Caco-2 (cell line): ENCODE measurements at regions not wholly inside any gene's neighbourhood (a gene's known extent, or its start where the extent isn't known, plus 50 kb on each side); places are given as distances from the start of the nearest gene placed in this dataset.

Experiments
- BruUV-seq: library from RNA; stranded (reverse); fragments of 400-500 nt; replicated peaks from 2 replicates; lab custom pipeline; 2021; lab: Mats Ljungman, UMichigan
- CTCF ChIA-PET: fragments of 300-600 bp; sonication (Branson Sonifier 250); formaldehyde crosslinking; loops from one replicate; lab custom pipeline; 2022; ENCODE audit warnings: antibody characterized with exemption; lab: Charles Lee
- POLR2A ChIA-PET: fragments of 300-600 bp; sonication (Branson Sonifier 250); formaldehyde crosslinking; loops from one replicate; lab custom pipeline; 2022; ENCODE audit warnings: antibody characterized with exemption; lab: Charles Lee
- DNase-seq, 2 experiments: peaks; one replicate each; pipeline versions ENCODE4 v3.0.0 to v3.0.0-alpha.2; 2020 to 2022
- H3K27me3 ChIP-seq: replicated peaks from 2 replicates; pipeline ENCODE4 v1.6.0; 2011; ENCODE audit warnings: low read length; ENCODE audit not compliant: control insufficient read depth, insufficient read depth
- H3K36me3 ChIP-seq: 2 replicates; pipeline ENCODE4 v1.5.1; 2011; ENCODE audit warnings: low read length; ENCODE audit not compliant: control insufficient read depth, insufficient read depth
- H3K4me1 ChIP-seq: fragments of 250-450 bp; sonication (Bioruptor Pico); 2 replicates; pipeline ENCODE4 v1.5.1; 2020; ENCODE audit warnings: mild to moderate bottlenecking
- H3K4me3 ChIP-seq: 2 replicates; pipeline ENCODE4 v1.5.1; 2011; ENCODE audit warnings: low read depth, mild to moderate bottlenecking, control low read depth, low read length
- H3K9me3 ChIP-seq: fragments of 250-450 bp; sonication (Bioruptor Pico); 2 replicates; pipeline ENCODE4 v1.5.1; 2020; ENCODE audit warnings: mild to moderate bottlenecking, moderate library complexity
- H3K27ac Mint-ChIP-seq: one replicate; pipeline ENCODE4 v1.8.0; 2022; ENCODE audit warnings: mixed read lengths; ENCODE audit not compliant: unreplicated experiment
- H3K27me3 Mint-ChIP-seq: one replicate; pipeline ENCODE4 v1.8.0; 2022; ENCODE audit warnings: mixed read lengths; ENCODE audit not compliant: insufficient read depth, unreplicated experiment
- H3K36me3 Mint-ChIP-seq: one replicate; pipeline ENCODE4 v1.8.0; 2022; ENCODE audit warnings: mild to moderate bottlenecking, mixed read lengths; ENCODE audit not compliant: insufficient read depth, unreplicated experiment
- H3K4me1 Mint-ChIP-seq: one replicate; pipeline ENCODE4 v1.8.0; 2022; ENCODE audit warnings: low read depth, mixed read lengths; ENCODE audit not compliant: unreplicated experiment
- H3K4me3 Mint-ChIP-seq: one replicate; pipeline ENCODE4 v1.8.0; 2022; ENCODE audit warnings: mild to moderate bottlenecking, moderate library complexity, mixed read lengths; ENCODE audit not compliant: unreplicated experiment
- H3K9me3 Mint-ChIP-seq: one replicate; pipeline ENCODE4 v1.8.0; 2022; ENCODE audit warnings: mixed read lengths; ENCODE audit not compliant: unreplicated experiment
- CTCF ChIP-seq, 2 experiments: fragments of 200-600 bp in 1 of 2; IDR thresholded peaks; 1 replicate in 1 of 2; 2 replicates in 1 of 2; pipeline versions ENCODE4 v1.5.1 to v1.8.0; 2011 to 2022; ENCODE audit warnings: antibody characterized with exemption in 1 of 2, control low read depth in 1 of 2, inconsistent platforms in 1 of 2, low read depth in 1 of 2, low read length in 1 of 2, mild to moderate bottlenecking in 1 of 2, moderate library complexity in 1 of 2; ENCODE audit not compliant: insufficient read depth in 1 of 2, severe bottlenecking in 1 of 2, unreplicated experiment in 1 of 2
- intact Hi-C: fragments of 100-400 bp; cut with micrococcal nuclease; formaldehyde crosslinking; loops from one replicate; pipeline ENCODE4 v1.10.0; 2022; ENCODE audit not compliant: unreplicated experiment

GRCh38 chr17:65307961-65308316, 170.8 kb downstream of the RGS9 start:
- peaks cover 4% of the 10 kb centered on the region; the same call in 1 of the 2 replicates for H3K4me1 ChIP-seq
- intact Hi-C loops: no loop called here
- DNase-seq: no peak
- H3K9me3 Mint-ChIP-seq: peaks cover 9% of the 10 kb centered on the region
- peaks cover 2% of the 10 kb centered on the region; the same call in 1 of the 2 replicates for H3K9me3 ChIP-seq
- ChIA-PET POLR2A (no interaction called here), CTCF (no interaction called here)
- H3K4me3 Mint-ChIP-seq: no peak overlapping the region
- H3K27me3 Mint-ChIP-seq: no peaks in the 10 kb centered on the region
- H3K4me1 Mint-ChIP-seq: peaks cover 6% of the 10 kb centered on the region
- H3K36me3 Mint-ChIP-seq: no peaks in the 10 kb centered on the region
- H3K27ac Mint-ChIP-seq: no peak overlapping the region
- H3K4me3 ChIP-seq: no peak overlapping the region
- no peaks in the 10 kb centered on the region for H3K27me3 ChIP-seq
- H3K36me3 ChIP-seq: no peaks in the 10 kb centered on the region
- BruUV-seq: no TSS peak
- no peak for TF ChIP-seq CTCF (IDR thresholded peaks at IDR 0.05; ENCODE audit: insufficient read depth in 1 of 2, low read depth in 1 of 2, low read length in 1 of 2, severe bottlenecking in 1 of 2, unreplicated experiment in 1 of 2)

DNA sequence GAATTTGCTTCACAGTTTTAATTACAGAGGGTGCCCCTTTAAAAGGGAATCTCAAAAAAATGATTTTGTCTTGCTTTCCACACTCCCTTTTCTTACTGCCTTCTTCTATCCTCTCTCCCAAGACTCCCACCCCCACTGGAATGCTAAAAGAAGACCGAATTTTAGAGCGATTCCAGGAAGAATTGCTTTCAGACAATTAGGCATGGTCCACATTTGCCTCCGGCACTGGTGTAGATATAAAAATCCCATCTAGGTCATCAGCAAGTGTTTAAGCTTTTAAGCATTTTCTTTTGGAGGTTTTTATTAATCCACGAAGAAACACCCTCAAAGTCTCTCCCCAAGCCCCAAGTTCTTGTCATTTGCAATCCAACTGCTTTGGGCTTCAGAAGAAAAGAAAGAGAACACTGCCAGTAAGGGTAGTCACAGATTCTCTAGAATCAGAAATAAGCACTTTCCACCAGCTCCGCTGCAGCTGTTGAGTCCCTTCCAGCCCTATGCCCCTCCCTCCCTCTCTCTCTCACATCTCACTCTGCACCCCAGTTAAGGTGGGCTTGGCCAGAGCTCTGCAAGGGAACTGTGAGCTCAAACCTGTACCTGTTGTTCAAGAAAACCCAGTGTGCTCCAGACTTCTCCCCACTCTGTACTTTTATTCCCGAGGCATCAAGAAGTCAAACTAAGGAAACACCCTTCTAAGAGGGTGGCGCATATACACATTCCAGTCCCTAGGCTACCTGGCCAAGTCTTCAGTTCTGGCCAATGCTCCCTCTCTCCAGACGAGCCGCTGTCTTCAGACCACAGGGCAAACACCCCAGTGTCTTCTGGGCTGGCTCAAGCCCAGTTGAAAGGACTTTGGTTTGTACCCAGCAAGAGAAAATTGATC, 170.2 kb downstream of the RGS9 start:
- Histone ChIP-seq H3K4me3 (no peak overlapping the region), H3K4me1 (no peaks in the 10 kb centered on the region), H3K9me3 (peaks cover 2% of the 10 kb centered on the region; the same call in 1 of the 2 replicates), H3K27me3 (no peaks in the 10 kb centered on the region), H3K36me3 (no peaks in the 10 kb centered on the region)
- POLR2A ChIA-PET: no interaction called here
- intact Hi-C loops: no loop called here
- BruUV-seq: no TSS peak
- H3K4me1 Mint-ChIP-seq: no peaks in the 10 kb centered on the region
- H3K36me3 Mint-ChIP-seq: no peaks in the 10 kb centered on the region
- H3K27ac Mint-ChIP-seq: no peak overlapping the region
- no peaks in the 10 kb centered on the region for H3K27me3 Mint-ChIP-seq
- DNase-seq: no peak
- H3K4me3 Mint-ChIP-seq: no peak overlapping the region
- CTCF ChIA-PET: interaction anchor here (1.4 kb wide), 1 partner anchor 13 kb away, joined by 3 read pairs; no protein-coding TSS in a partner anchor
- TF ChIP-seq CTCF (IDR thresholded peaks at IDR 0.05; ENCODE audit: insufficient read depth in 1 of 2, low read depth in 1 of 2, low read length in 1 of 2, severe bottlenecking in 1 of 2, unreplicated experiment in 1 of 2): no peak
- H3K9me3 Mint-ChIP-seq: peaks cover 12% of the 10 kb centered on the region

GRCh38 chr17:65305778-65306177, 168.6 kb downstream of the RGS9 start:
- no peak for DNase-seq
- BruUV-seq: no TSS peak
- ChIA-PET CTCF (no interaction called here), POLR2A (interaction anchor here (0.5 kb wide), 1 partner anchor 153 kb away, joined by 5 read pairs; no protein-coding TSS in a partner anchor)
- Mint-ChIP-seq H3K4me3 (no peak overlapping the region), H3K36me3 (no peaks in the 10 kb centered on the region), H3K27ac (no peak overlapping the region), H3K9me3 (peaks cover 12% of the 10 kb centered on the region), H3K4me1 (no peaks in the 10 kb centered on the region), H3K27me3 (no peaks in the 10 kb centered on the region)
- intact Hi-C loops: no loop called here
- Histone ChIP-seq H3K27me3 (no peaks in the 10 kb centered on the region), H3K4me3 (no peak overlapping the region), H3K36me3 (no peaks in the 10 kb centered on the region), H3K4me1 (no peaks in the 10 kb centered on the region), H3K9me3 (peaks cover 2% of the 10 kb centered on the region; the same call in 1 of the 2 replicates)
- no peak for TF ChIP-seq CTCF (IDR thresholded peaks at IDR 0.05; ENCODE audit: insufficient read depth in 1 of 2, low read depth in 1 of 2, low read length in 1 of 2, severe bottlenecking in 1 of 2, unreplicated experiment in 1 of 2)
